ENCODE measurements at regions not wholly inside any gene's neighbourhood (a gene's known extent, or its start where the extent isn't known, plus 50 kb on each side); places are given as distances from the start of the nearest gene placed in this dataset.

DNA sequence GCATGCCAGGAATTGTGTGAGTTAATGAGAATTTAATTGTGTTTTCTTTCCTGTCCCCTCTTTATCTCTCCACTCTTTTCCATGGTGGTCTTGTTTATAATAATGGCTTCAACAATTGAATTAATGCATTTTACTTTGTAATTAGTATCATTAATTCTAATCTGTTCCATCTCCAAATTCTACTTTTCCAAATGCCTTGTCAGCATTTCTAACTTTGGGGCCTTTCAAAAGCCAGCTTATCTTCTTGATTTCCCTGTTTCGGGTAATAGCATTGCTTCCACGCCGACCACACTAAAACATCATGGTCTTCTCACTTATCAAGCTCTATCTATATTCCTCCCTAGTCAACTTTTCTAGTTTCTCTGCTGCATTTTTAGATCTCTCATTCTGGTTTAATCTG, 54.2 kb upstream of the RMST start:
- DNase-seq (ENCODE audit: low read depth in 2 of 3, low spot score in 1 of 3) = no peak

DNA sequence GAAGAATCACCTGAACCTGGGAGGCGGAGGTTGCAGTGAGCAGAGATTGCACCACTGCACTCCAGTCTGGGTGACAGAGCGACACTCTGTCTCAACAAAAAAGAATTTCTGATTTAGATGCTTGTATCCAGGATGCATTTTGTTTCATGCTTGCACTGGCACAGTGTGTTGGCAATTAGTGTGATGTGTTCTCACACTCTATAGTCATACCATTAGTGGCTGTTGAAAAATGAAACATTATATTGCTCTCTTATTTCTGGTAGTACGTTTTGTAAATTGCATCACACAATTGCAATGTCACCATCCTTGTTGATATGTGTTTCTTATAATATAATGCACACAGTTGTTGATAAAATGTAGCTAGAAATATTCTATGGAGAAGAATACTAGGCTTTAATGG, 51.3 kb upstream of the RMST start:
- no peak for DNase-seq (ENCODE audit: low read depth in 2 of 3, low spot score in 1 of 3)

All from stimulated activated CD4-positive, alpha-beta T cell treated with anti-CD3 and anti-CD28 coated beads, Interleukin-12 subunit alpha, Interleukin-12 subunit beta, amount 100 ng/mL, for 48 hours (primary cell).